Liver (tissue), 7 donors: ENCODE measurements at regions not wholly inside any gene's neighbourhood (a gene's known extent, or its start where the extent isn't known, plus 50 kb on each side); places are given as distances from the start of the nearest gene placed in this dataset.

ENCODE experiments used
- DNase-seq: peaks from one replicate; pipeline ENCODE4 v3.0.0-alpha.2; 2017; ENCODE audit warnings: low spot score
- H3K27ac ChIP-seq, 2 donors: one replicate each; pipeline ENCODE4 v1.7.0; 2013; ENCODE audit warnings: inconsistent platforms in 2 of 2, low read length in 2 of 2, control low read depth in 1 of 2, low read depth in 1 of 2, mild to moderate bottlenecking in 1 of 2
- H3K27me3 ChIP-seq, 4 donors: one replicate each; pipeline versions ENCODE4 v1.6.1 to v1.7.0; 2013; ENCODE audit warnings: low read length in 3 of 4, inconsistent platforms in 1 of 4, mild to moderate bottlenecking in 1 of 4, moderate library complexity in 1 of 4; ENCODE audit not compliant: control insufficient read depth in 4 of 4, insufficient read depth in 4 of 4
- H3K36me3 ChIP-seq, 4 donors: one replicate each; pipeline versions ENCODE4 v1.6.1 to v1.7.0; 2013; ENCODE audit warnings: low read length in 3 of 4, mild to moderate bottlenecking in 3 of 4, low read depth in 1 of 4, moderate library complexity in 1 of 4; ENCODE audit not compliant: control insufficient read depth in 4 of 4, insufficient read depth in 3 of 4
- H3K4me1 ChIP-seq, 4 donors: one replicate each; pipeline versions ENCODE4 v1.6.1 to v1.7.0; 2013; ENCODE audit warnings: low read length in 3 of 4, mild to moderate bottlenecking in 3 of 4, moderate library complexity in 1 of 4; ENCODE audit not compliant: control insufficient read depth in 4 of 4, insufficient read depth in 4 of 4
- H3K4me3 ChIP-seq, 3 donors: one replicate each; pipeline versions ENCODE4 v1.6.1 to v1.7.0; 2013; ENCODE audit warnings: low read length in 3 of 3, control low read depth in 1 of 3, low read depth in 1 of 3, mild to moderate bottlenecking in 1 of 3
- H3K9ac ChIP-seq, 2 donors: one replicate each; pipeline ENCODE4 v1.7.0; 2013; ENCODE audit warnings: low read length in 2 of 2, mild to moderate bottlenecking in 2 of 2, moderate library complexity in 2 of 2, control low read depth in 1 of 2, low read depth in 1 of 2
- H3K9me3 ChIP-seq, 4 donors: one replicate each; pipeline versions ENCODE4 v1.6.1 to v1.7.0; 2013; ENCODE audit warnings: low read length in 3 of 4; ENCODE audit not compliant: control insufficient read depth in 4 of 4
- EGR1 ChIP-seq, 2 donors: IDR thresholded peaks; 2 replicates each; pipeline ENCODE4 v1.6.1; 2016 to 2018; ENCODE audit warnings: antibody characterized with exemption in 2 of 2, low read depth in 2 of 2
- FOXA1 ChIP-seq: IDR thresholded peaks from 2 replicates; pipeline ENCODE4 v1.6.1; 2016; ENCODE audit warnings: antibody characterized with exemption
- FOXA2 ChIP-seq: IDR thresholded peaks from 2 replicates; pipeline ENCODE4 v1.6.1; 2016; ENCODE audit warnings: antibody characterized with exemption
- HNF4A ChIP-seq, 2 donors: conservative IDR thresholded peaks; 2 replicates each; pipeline ENCODE4 v1.6.1; 2016; ENCODE audit warnings: antibody characterized with exemption in 2 of 2, mild to moderate bottlenecking in 2 of 2
- HNF4G ChIP-seq: IDR thresholded peaks from 2 replicates; pipeline ENCODE4 v1.6.1; 2016; ENCODE audit warnings: antibody characterized with exemption
- JUND ChIP-seq, 2 donors: IDR thresholded peaks; 2 replicates each; pipeline ENCODE4 v1.6.1; 2016; ENCODE audit warnings: antibody characterized with exemption in 2 of 2
- MAX ChIP-seq: IDR thresholded peaks from 2 replicates; pipeline ENCODE4 v1.6.1; 2016; ENCODE audit warnings: antibody characterized with exemption
- NR2F2 ChIP-seq: IDR thresholded peaks from 2 replicates; pipeline ENCODE4 v1.6.1; 2016; ENCODE audit warnings: antibody characterized with exemption
- RAD21 ChIP-seq, 2 donors: IDR thresholded peaks; 2 replicates each; pipeline ENCODE4 v1.6.1; 2016; ENCODE audit warnings: antibody characterized with exemption in 2 of 2, mild to moderate bottlenecking in 2 of 2
- REST ChIP-seq: IDR thresholded peaks from 2 replicates; pipeline ENCODE4 v1.6.1; 2016; ENCODE audit warnings: antibody characterized with exemption, mild to moderate bottlenecking
- RXRA ChIP-seq, 2 donors: IDR thresholded peaks; 2 replicates each; pipeline ENCODE4 v1.6.1; 2017 to 2018; ENCODE audit warnings: antibody characterized with exemption in 2 of 2, mild to moderate bottlenecking in 1 of 2
- SP1 ChIP-seq: IDR thresholded peaks from 2 replicates; pipeline ENCODE4 v1.6.1; 2018; ENCODE audit warnings: antibody characterized with exemption, mild to moderate bottlenecking
- TAF1 ChIP-seq: conservative IDR thresholded peaks from 2 replicates; pipeline ENCODE4 v1.6.1; 2016; ENCODE audit warnings: antibody characterized with exemption, mild to moderate bottlenecking
- ZBTB33 ChIP-seq: IDR thresholded peaks from 2 replicates; pipeline ENCODE4 v1.6.1; 2016; ENCODE audit warnings: antibody characterized with exemption
- WGBS: extraction: QIAGEN DNeasy Blood & Tissue Kit; methylation state at CpG from one replicate; pipeline ENCODE4 v1.1.7; 2013; 5-methylcytosine and 5-hydroxymethylcytosine counted together
- donor health status: healthy.
- donor health status: healthy.
- donor health status: healthy.
- donor health status: healthy.

- Histone ChIP-seq H3K27ac (no peak overlapping the region), H3K36me3 (no peaks in the 10 kb centered on the region), H3K4me1 (no peaks in the 10 kb centered on the region), H3K9ac (no peak overlapping the region), H3K9me3 (no peaks in the 10 kb centered on the region), H3K4me3 (no peak overlapping the region), H3K27me3 (peaks cover 0 to 3% (median 0%) of the 10 kb centered on the region in 4 donors)
- TF ChIP-seq JUND (IDR thresholded peaks at IDR 0.05) (no peak), HNF4A (conservative IDR thresholded peaks at IDR 0.05) (no peak), REST (no peak)
- WGBS = 52% methylated on average over 1 of the region's 1 CpG
- no peak for DNase-seq
Observed at GRCh38 chr9:30524311-30524710, 1860.1 kb upstream of the ACO1 start.

GRCh38 chr9:30534455-30534854 is 1850.0 kb upstream of the ACO1 start:
- Histone ChIP-seq H3K9me3 (peaks cover 0 to 2% (median under 1%) of the 10 kb centered on the region in 4 donors), H3K9ac (no peak overlapping the region), H3K36me3 (no peaks in the 10 kb centered on the region), H3K4me1 (no peaks in the 10 kb centered on the region), H3K27ac (no peak overlapping the region), H3K27me3 (peaks cover 0 to 2% (median 0%) of the 10 kb centered on the region in 4 donors), H3K4me3 (no peak overlapping the region)
- no peak for DNase-seq
- WGBS = 90% methylated on average over 3 of the region's 3 CpGs
- no peak for TF ChIP-seq TAF1
- TF ChIP-seq FOXA1 = no peak
- no peak for TF ChIP-seq HNF4G
- no peak for TF ChIP-seq EGR1 (IDR thresholded peaks at IDR 0.05; ENCODE audit: low read depth in 2 of 2)
- no peak for TF ChIP-seq REST
- no peak for TF ChIP-seq NR2F2
- no peak for TF ChIP-seq SP1

- Histone ChIP-seq H3K27ac (no peak overlapping the region), H3K4me1 (no peaks in the 10 kb centered on the region), H3K27me3 (peaks cover 0 to 2% (median 0%) of the 10 kb centered on the region in 4 donors), H3K9me3 (peaks cover 0 to 2% (median under 1%) of the 10 kb centered on the region in 4 donors), H3K36me3 (no peaks in the 10 kb centered on the region), H3K4me3 (no peak overlapping the region), H3K9ac (no peak overlapping the region)
- 70% methylated on average over 2 of the region's 2 CpGs for WGBS
- no peak for DNase-seq
- TF ChIP-seq REST = no peak
- no peak for TF ChIP-seq RAD21 (IDR thresholded peaks at IDR 0.05)
- TF ChIP-seq JUND (IDR thresholded peaks at IDR 0.05) = no peak
- no peak for TF ChIP-seq ZBTB33
- no peak for TF ChIP-seq NR2F2
- no peak for TF ChIP-seq FOXA1
- no peak for TF ChIP-seq RXRA (IDR thresholded peaks at IDR 0.05)
- TF ChIP-seq FOXA2 = no peak
- TF ChIP-seq SP1 = no peak
- no peak for TF ChIP-seq MAX
- no peak for TF ChIP-seq EGR1 (IDR thresholded peaks at IDR 0.05; ENCODE audit: low read depth in 2 of 2)
Observed at GRCh38 chr9:30534896-30535295, 1849.5 kb upstream of the ACO1 start.
